NAMALWA (cell line): ENCODE measurements at regions not wholly inside any gene's neighbourhood (a gene's known extent, or its start where the extent isn't known, plus 50 kb on each side); places are given as distances from the start of the nearest gene placed in this dataset.

Experiments used
- DNase-seq: peaks from one replicate; pipeline ENCODE4 v3.0.0-alpha.2; 2015; ENCODE audit warnings: low spot score

DNA sequence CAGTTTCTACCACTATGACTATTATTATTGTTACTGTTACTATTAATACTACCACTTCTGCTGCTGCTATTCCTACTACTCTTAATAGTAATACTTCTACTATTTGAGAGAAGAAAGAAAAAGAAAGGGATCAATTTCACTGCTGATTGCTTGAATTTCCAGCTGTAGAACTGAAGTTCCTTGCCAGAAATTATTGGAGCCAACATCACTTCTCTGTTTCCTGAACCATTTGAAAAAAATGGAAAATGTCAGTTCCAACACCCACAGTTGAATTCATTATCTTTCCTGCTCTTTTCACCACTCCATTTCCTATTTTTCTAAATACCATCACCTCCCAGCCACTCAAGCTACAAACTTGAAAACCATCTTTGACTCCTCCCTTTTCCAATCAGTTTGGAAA, 54.1 kb upstream of the PIK3C2G start:
- no peak for DNase-seq

DNA sequence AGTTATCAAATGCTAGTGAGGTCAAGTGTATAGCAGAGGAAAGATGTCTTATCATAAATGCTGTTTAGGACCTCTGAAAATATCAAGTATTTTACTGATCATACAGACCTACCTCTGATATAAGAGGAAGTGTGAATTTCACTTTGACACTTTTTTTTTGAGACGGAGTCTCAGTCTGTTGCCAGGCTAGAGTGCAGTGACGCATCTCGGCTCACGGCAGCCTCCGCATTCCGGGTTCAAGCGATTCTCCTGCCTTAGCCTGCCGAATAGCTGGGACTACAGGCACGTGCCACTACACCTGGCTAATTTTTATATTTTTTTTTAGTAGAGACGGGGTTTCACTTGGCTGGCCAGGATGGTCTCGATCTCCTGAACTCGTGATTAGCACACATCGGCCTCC, 55.1 kb upstream of the PIK3C2G start:
- DNase-seq = no peak

DNA sequence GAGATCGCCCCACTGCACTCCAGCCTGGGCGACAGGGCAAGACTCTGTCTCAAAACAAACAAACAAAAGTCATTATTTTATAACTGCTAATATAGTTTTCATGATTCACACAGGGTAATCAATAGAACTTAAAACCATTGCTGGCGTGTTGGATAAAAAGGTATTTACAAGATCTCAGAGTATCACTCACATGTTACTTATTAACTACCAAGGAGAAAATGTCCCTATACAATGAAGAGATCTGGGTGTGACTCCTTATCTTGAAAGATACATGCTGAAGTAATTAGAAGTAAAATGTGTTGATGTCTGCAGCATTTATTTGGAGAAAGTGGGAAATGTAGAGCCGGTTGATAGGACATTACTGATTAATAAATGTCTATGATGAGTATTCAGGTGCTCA, 57.3 kb upstream of the PIK3C2G start:
- no peak for DNase-seq

DNA sequence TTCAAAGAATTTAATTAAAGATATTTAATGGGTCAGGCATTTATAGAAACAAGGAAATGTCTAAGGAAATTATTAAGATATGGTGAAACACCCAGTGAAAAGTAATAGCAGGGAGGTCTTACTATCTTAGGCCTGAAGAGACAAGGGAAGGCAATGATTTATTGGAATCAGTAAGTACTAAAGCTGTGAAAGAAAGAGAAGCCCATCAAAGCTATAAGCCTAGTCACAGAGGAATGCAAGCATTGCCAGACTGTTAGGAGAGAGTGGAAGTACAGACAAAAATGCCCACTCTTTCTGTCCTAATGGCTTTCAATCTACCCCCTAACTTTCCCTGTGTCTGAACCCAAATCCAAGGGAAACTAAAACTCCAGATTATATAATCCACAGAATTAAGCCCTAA, 69.2 kb upstream of the PIK3C2G start:
- DNase-seq = no peak

DNA sequence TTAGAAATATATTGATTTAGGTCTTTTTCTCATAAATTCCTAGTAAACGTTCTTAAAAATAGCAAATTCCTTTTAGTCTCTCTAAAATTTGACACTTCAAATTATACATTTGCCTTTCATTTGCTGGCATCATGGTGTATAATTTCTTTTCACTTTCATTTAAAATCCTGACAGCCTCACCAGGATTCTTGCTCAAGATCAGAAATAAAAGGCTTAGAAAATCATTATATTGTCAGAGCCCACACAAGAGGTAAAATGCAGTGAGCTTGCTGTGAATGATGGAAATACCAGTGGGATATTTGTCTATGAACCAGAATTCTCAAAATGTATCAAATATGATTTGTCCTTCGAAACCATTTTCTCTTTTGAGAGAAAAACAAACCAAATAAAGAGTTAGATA, 78.2 kb upstream of the PIK3C2G start:
- no peak for DNase-seq

DNA sequence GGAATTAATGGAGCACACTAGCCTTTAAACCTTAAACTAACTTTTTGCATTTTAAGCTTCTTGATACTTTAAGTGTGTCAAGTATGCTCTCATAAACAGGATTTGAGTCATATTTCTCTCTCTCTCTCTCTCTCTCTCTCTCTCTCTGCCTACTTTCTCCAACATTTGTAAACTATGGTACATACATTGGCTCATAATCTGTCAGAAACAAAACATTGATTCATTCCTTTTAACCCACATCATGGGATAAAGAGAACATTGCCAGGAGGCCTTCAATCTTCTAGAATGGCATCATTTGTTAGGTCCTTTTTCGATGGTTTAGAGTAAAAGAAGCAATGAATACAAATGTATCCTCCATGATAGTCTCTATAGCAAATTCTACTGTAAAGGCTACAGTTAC, 81.6 kb upstream of the RERGL start:
- no peak for DNase-seq

DNA sequence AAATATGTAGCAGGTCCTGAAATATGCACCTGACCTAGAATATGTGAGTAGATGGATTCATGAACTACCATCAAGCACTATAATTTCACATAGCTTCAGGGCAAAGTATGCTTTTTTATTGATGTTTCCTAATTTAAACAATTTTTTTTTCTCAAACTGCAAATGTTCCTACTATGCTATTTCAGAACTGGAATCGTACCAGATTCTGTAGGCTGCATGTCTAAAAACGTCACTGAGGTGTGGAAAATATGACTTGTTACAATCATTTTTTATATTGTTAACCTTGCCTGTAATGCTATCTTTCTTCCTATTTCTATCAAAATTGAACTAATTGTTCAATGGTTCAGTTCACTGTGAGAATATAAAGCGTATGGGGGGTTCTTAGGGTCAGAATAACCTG, 78.0 kb upstream of the RERGL start:
- DNase-seq = no peak

DNA sequence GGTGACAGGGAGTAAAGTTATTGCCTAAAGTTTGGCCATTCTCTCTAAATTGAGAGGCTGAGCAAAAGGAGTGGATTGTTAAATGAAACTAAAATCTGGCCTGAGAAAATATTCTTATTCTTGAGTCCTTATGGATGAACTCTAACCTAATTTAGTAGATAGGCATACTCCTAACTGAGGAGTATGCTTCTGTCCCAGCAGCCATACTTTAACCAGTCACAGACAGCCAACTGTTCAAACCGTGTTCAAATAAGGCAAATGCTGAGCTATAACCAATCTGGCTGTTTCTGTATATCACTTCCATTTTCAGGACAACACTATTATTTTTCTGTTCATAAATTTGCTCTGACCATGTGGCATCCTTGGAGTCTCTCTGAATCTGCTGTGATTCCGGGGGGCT, 75.9 kb upstream of the RERGL start:
- no peak for DNase-seq

- peak; percentile 81 for DNase-seq
Measured at GRCh38 chr12:18165422-18165871, 75.5 kb upstream of the RERGL start.

GRCh38 chr12:18160901-18161300, 70.9 kb upstream of the RERGL start:
- no peak for DNase-seq

DNA sequence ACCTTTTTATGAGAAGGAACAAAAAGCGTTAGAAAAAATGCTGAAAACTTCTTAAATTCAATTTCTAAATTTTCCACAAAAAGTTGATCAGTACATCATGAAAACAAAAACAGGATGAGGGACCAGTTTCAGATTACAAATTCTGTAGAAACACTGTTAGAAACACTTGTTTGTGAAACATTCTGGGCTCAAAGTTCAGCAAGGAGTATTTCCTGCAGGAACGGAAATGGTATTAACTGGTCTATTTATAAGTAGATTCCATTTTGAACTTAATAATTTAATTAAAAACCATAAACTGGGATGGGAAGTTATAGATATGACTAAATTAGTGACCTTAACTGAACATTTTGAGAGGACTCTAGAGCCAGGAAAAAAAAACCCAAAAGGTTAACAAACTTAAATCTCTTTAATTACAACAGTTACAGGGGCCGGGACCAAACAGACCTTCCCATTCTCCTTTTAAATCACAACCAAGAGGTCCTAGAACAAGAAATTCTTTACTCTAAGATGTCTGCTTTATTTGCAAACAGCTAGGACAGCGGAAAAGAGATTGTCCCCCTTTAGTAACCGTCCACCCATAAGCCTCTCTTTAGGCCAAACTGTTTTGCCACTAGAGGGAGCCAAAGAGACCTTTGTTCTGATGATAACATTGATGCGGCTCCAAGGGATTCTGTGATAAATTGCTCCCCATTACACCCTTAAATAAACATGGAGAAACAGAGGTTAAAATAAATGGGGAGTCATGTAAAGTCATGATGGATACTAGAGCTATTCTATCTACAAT, 69.0 kb upstream of the RERGL start:
- DNase-seq = peak; percentile 86

- no peak for DNase-seq
Measured at GRCh38 chr12:18153826-18154225, 63.8 kb upstream of the RERGL start.

GRCh38 chr12:18151036-18151435, 61.0 kb upstream of the RERGL start:
- DNase-seq = no peak

DNA sequence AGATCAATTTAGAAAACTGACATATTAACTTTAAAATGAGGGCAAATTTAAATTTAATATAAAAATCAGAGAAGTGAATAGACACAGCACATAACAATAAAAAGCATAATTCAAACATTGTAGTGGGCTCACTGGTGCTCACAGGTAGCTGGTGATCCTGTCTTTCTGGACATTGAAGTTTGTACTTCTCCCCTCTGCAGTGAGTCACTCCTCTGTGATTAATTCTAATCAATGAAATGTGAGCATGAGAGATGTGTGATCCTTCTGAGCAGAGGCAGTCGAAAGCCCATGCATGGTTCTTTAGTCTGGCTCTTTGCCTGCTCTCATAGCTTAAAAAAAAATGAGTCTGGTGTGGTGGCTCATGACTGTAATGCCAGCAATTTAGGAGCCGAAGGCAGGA, 59.0 kb upstream of the RERGL start:
- no peak for DNase-seq

GRCh38 chr12:18146363-18146762, 56.4 kb upstream of the RERGL start:
- DNase-seq = no peak

DNA sequence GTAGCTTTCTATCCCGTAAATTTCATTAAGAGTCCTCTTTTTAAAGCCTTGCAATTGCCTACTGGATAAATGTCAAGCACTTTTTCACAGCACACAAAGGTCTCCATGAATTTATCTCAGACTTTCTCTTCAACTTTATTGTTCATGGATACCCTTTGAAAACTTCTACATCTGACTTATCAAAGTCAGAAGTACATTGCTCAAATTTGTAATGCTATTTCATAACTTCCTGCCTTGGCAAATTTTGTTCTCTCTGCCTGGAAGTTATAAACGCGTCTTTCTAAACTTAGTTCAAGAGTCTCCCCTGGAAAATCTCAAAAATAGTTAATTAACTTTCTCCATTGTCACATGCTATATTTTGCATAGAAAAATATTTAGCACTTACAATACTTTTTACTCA, 55.9 kb upstream of the RERGL start:
- DNase-seq = no peak

DNA sequence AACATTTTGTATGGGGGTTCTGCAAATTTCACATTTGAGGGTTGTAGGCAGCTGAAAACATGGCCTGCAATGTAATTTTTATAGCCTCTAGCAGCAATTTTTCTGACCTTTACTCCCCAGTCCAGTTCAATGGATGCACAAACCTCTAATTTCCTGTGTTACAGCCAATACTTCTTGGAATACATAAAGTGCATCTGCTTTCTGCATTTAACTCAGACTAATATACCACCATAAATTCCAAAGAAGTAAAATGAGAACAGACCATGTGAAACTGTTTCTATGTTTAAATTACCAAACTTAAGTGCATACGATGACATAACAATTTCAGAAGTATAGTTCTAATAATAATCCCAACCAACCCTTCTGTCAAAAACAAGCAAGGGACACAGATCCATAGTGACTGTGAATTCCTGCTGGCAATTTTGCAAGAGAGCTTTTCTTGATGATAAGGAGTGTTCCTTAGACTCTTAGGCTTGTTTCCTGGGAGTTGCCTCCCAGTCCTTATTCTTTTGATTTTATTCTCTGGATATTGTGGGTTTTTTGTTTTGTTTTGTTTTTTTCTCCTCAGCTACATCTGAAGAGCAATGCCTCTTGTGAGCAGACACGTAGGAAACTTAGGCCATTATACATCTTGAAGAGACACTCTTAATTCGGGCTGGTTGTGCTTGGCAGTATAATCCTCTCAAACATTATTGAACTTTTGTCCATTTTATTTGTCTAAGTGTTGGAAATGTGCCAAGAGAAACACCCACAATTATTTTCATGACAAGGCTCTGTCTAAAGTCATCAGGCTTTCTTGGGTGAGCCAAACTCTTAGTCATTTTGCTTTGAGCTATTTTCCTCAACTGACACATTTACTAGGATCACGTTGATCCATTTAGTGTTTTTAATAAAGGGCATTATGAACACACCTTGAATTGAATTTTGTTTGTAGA, 51.3 kb upstream of the RERGL start:
- peak; percentile 19 for DNase-seq

DNA sequence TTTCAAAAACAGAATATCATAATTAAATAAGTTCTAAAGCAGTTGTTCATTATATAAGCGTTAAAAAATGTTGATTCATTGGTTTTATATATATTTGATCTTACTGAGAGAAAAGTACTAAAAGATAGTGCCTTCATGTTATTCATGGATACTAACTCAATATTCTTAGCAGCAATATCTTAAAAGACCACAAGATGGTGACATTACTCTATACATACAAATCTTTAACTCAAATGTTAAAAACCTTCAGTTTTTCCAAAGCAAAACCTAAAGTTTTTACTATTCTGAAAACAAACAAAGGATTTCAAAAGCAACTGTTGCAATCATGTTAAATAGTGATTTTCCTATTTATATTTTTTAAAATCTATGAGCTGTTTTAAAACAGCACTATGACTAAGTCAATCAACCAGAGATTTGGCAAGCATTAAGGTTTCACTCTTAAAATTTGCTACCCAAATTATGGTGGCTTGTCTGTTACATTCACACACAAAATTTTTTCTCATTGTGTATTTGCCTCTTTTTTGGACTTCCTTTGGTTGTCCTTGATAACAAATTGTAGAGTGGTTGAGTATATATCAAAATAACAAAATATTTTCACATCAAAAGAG, 50.1 kb upstream of the RERGL start:
- peak; percentile 83 for DNase-seq
